ENCODE measurements at regions not wholly inside any gene's neighbourhood (a gene's known extent, or its start where the extent isn't known, plus 50 kb on each side); places are given as distances from the start of the nearest gene placed in this dataset.

- no peaks in the 10 kb centered on the region for H3K9me3 ChIP-seq (ENCODE audit: control insufficient read depth, low read length)
- no peak overlapping the region for H3K9ac ChIP-seq (ENCODE audit: extremely low read depth, low read length, poor library complexity, severe bottlenecking)
- Mint-ChIP-seq H3K4me1 (peaks cover 22% of the 10 kb centered on the region), H3K27me3 (ENCODE audit: insufficient read depth) (no peaks in the 10 kb centered on the region), H3K27ac (no peak overlapping the region), H3K9me3 (no peaks in the 10 kb centered on the region), H3K36me3 (ENCODE audit: low read depth) (no peaks in the 10 kb centered on the region), H3K4me3 (no peak overlapping the region)
- no peaks in the 10 kb centered on the region for H3K27me3 ChIP-seq (ENCODE audit: control insufficient read depth, insufficient read depth, low read length, poor library complexity, severe bottlenecking)
- H3K36me3 ChIP-seq (ENCODE audit: control insufficient read depth, insufficient read depth, low read length): no peaks in the 10 kb centered on the region
- DNase-seq: no peak
- H3K27ac ChIP-seq (ENCODE audit: low read depth, low read length): no peak overlapping the region
- H3K4me1 ChIP-seq (ENCODE audit: control insufficient read depth, insufficient read depth, low read length): peaks cover 12% of the 10 kb centered on the region
- WGBS, 2 experiments (ENCODE audit: insufficient coverage in 1 of 2, insufficient read length in 1 of 2): 93% methylated on average over 1 of the region's 1 CpG; no CpG with 5 or more reads in 1 of the 2 experiments
- TF ChIP-seq, protein P1, sequence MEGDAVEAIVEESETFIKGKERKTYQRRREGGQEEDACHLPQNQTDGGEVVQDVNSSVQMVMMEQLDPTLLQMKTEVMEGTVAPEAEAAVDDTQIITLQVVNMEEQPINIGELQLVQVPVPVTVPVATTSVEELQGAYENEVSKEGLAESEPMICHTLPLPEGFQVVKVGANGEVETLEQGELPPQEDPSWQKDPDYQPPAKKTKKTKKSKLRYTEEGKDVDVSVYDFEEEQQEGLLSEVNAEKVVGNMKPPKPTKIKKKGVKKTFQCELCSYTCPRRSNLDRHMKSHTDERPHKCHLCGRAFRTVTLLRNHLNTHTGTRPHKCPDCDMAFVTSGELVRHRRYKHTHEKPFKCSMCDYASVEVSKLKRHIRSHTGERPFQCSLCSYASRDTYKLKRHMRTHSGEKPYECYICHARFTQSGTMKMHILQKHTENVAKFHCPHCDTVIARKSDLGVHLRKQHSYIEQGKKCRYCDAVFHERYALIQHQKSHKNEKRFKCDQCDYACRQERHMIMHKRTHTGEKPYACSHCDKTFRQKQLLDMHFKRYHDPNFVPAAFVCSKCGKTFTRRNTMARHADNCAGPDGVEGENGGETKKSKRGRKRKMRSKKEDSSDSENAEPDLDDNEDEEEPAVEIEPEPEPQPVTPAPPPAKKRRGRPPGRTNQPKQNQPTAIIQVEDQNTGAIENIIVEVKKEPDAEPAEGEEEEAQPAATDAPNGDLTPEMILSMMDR (conservative IDR thresholded peaks at IDR 0.05): no peak
- H3K4me3 ChIP-seq (ENCODE audit: low read length): no peak overlapping the region
Measured at GRCh38 chr10:89095701-89096391, 105.2 kb downstream of the FAS start.

- H3K4me1 ChIP-seq (ENCODE audit: control insufficient read depth, insufficient read depth, low read length): peaks cover 12% of the 10 kb centered on the region
- no peaks in the 10 kb centered on the region for H3K9me3 ChIP-seq (ENCODE audit: control insufficient read depth, low read length)
- TF ChIP-seq, protein P1 (conservative IDR thresholded peaks at IDR 0.05): no peak
- WGBS, 2 experiments (ENCODE audit: insufficient coverage in 1 of 2, insufficient read length in 1 of 2): 96 to 99% methylated on average over 3 of the region's 3 CpGs
- Mint-ChIP-seq H3K4me3 (no peak overlapping the region), H3K27ac (no peak overlapping the region), H3K9me3 (no peaks in the 10 kb centered on the region), H3K4me1 (peaks cover 22% of the 10 kb centered on the region), H3K27me3 (ENCODE audit: insufficient read depth) (no peaks in the 10 kb centered on the region), H3K36me3 (ENCODE audit: low read depth) (no peaks in the 10 kb centered on the region)
- H3K36me3 ChIP-seq (ENCODE audit: control insufficient read depth, insufficient read depth, low read length): no peaks in the 10 kb centered on the region
- no peak overlapping the region for H3K9ac ChIP-seq (ENCODE audit: extremely low read depth, low read length, poor library complexity, severe bottlenecking)
- DNase-seq: no peak
- H3K4me3 ChIP-seq (ENCODE audit: low read length): no peak overlapping the region
- no peak overlapping the region for H3K27ac ChIP-seq (ENCODE audit: low read depth, low read length)
- no peaks in the 10 kb centered on the region for H3K27me3 ChIP-seq (ENCODE audit: control insufficient read depth, insufficient read depth, low read length, poor library complexity, severe bottlenecking)
Measured at GRCh38 chr10:89093728-89094127, 103.1 kb downstream of the FAS start.

DNA sequence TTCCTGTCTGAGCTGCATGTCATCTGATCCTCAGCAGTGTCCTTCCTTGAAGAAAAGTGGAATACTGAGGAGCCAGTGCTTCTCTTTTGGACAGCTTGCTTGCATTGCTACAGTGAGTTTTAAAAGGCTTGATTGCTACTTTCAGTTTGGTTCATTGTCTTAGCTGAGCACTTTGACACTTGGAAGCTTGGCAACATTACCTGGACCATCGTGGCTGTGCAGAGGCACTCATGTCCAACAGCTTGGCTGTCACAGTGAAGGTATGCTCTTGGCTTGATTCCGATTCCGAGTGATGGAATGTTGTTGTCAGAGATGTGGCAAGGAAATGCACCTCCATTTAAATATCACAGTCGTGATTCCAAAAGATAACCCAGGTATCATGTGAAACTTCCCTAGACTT, 102.4 kb downstream of the FAS start:
- Mint-ChIP-seq H3K27me3 (ENCODE audit: insufficient read depth) (no peaks in the 10 kb centered on the region), H3K4me1 (peaks cover 22% of the 10 kb centered on the region), H3K4me3 (no peak overlapping the region), H3K36me3 (ENCODE audit: low read depth) (no peaks in the 10 kb centered on the region), H3K9me3 (no peaks in the 10 kb centered on the region), H3K27ac (no peak overlapping the region)
- no peaks in the 10 kb centered on the region for H3K9me3 ChIP-seq (ENCODE audit: control insufficient read depth, low read length)
- H3K36me3 ChIP-seq (ENCODE audit: control insufficient read depth, insufficient read depth, low read length): no peaks in the 10 kb centered on the region
- no peaks in the 10 kb centered on the region for H3K27me3 ChIP-seq (ENCODE audit: control insufficient read depth, insufficient read depth, low read length, poor library complexity, severe bottlenecking)
- WGBS, 2 experiments (ENCODE audit: insufficient coverage in 1 of 2, insufficient read length in 1 of 2): 98 to 100% methylated on average over 4 of the region's 4 CpGs
- no peak overlapping the region for H3K27ac ChIP-seq (ENCODE audit: low read depth, low read length)
- no peak overlapping the region for H3K4me3 ChIP-seq (ENCODE audit: low read length)
- H3K4me1 ChIP-seq (ENCODE audit: control insufficient read depth, insufficient read depth, low read length): peaks cover 12% of the 10 kb centered on the region
- TF ChIP-seq, protein P1 (conservative IDR thresholded peaks at IDR 0.05): no peak
- no peak for DNase-seq
- H3K9ac ChIP-seq (ENCODE audit: extremely low read depth, low read length, poor library complexity, severe bottlenecking): no peak overlapping the region

All from endodermal cell (in vitro differentiated cells).